ENCODE measurements at regions not wholly inside any gene's neighbourhood (a gene's known extent, or its start where the extent isn't known, plus 50 kb on each side); places are given as distances from the start of the nearest gene placed in this dataset.

GRCh38 chr11:32161293-32161692, 70.4 kb downstream of the RCN1 start:
- no peak for DNase-seq (ENCODE audit: low spot score)

GRCh38 chr11:32162351-32162750, 71.5 kb downstream of the RCN1 start:
- DNase-seq (ENCODE audit: low spot score) = no peak

- no peak for DNase-seq (ENCODE audit: low spot score)
Measured at GRCh38 chr11:32162906-32163305, 72.0 kb downstream of the RCN1 start.

GRCh38 chr11:32163557-32163956, 72.7 kb downstream of the RCN1 start:
- DNase-seq (ENCODE audit: low spot score) = no peak

- DNase-seq (ENCODE audit: low spot score) = no peak
Measured at GRCh38 chr11:32164836-32165235, 74.0 kb downstream of the RCN1 start.

GRCh38 chr11:32168924-32169323, 78.0 kb downstream of the RCN1 start:
- no peak for DNase-seq (ENCODE audit: low spot score)

GRCh38 chr11:32171445-32171844, 80.6 kb downstream of the RCN1 start:
- no peak for DNase-seq (ENCODE audit: low spot score)

GRCh38 chr11:32172041-32172847, 81.4 kb downstream of the RCN1 start:
- no peak for DNase-seq (ENCODE audit: low spot score)

GRCh38 chr11:32172848-32173834, 82.3 kb downstream of the RCN1 start:
- no peak for DNase-seq (ENCODE audit: low spot score)

GRCh38 chr11:32173977-32174376, 83.1 kb downstream of the RCN1 start:
- no peak for DNase-seq (ENCODE audit: low spot score)

GRCh38 chr11:32176223-32176934, 85.5 kb downstream of the RCN1 start:
- DNase-seq (ENCODE audit: low spot score) = peak; percentile 76

- no peak for DNase-seq (ENCODE audit: low spot score)
Measured at GRCh38 chr11:32178692-32179091, 87.8 kb downstream of the RCN1 start.

- DNase-seq (ENCODE audit: low spot score) = no peak
Measured at GRCh38 chr11:32183512-32183911, 92.6 kb downstream of the RCN1 start.

GRCh38 chr11:32184041-32184722, 93.3 kb downstream of the RCN1 start:
- no peak for DNase-seq (ENCODE audit: low spot score)

- DNase-seq (ENCODE audit: low spot score) = no peak
Measured at GRCh38 chr11:32184723-32185376, 94.0 kb downstream of the RCN1 start.

- no peak for DNase-seq (ENCODE audit: low spot score)
Measured at GRCh38 chr11:32186118-32186517, 95.2 kb downstream of the RCN1 start.

GRCh38 chr11:32187111-32187510, 96.2 kb downstream of the RCN1 start:
- no peak for DNase-seq (ENCODE audit: low spot score)

- no peak for DNase-seq (ENCODE audit: low spot score)
Measured at GRCh38 chr11:32188785-32189184, 97.9 kb downstream of the RCN1 start.

GRCh38 chr11:32196137-32196536, 105.3 kb downstream of the RCN1 start:
- DNase-seq (ENCODE audit: low spot score) = no peak

- DNase-seq (ENCODE audit: low spot score) = no peak
Measured at GRCh38 chr11:32198053-32198452, 107.2 kb downstream of the RCN1 start.
